ENCODE measurements at regions not wholly inside any gene's neighbourhood (a gene's known extent, or its start where the extent isn't known, plus 50 kb on each side); places are given as distances from the start of the nearest gene placed in this dataset.

- Mint-ChIP-seq H3K36me3 (no peaks in the 10 kb centered on the region), H3K27me3 (no peaks in the 10 kb centered on the region), H3K4me1 (no peaks in the 10 kb centered on the region), H3K4me3 (no peak overlapping the region), H3K27ac (no peak overlapping the region), H3K9me3 (peaks cover 0 to 9% (median 7%) of the 10 kb centered on the region in 3 donors)
- H3K9me3 ChIP-seq = no peaks in the 10 kb centered on the region
- no peak for DNase-seq
- no peaks in the 10 kb centered on the region for H3K4me1 ChIP-seq (ENCODE audit: control insufficient read depth in 1 of 2, extremely low read depth in 1 of 2, insufficient read depth in 2 of 2, low read length in 2 of 2)
- H3K4me3 ChIP-seq (ENCODE audit: control insufficient read depth in 1 of 2, extremely low read depth in 1 of 2, low read length in 1 of 2) = no peak overlapping the region
- WGBS (ENCODE audit: insufficient coverage) = 52% methylated on average over 2 of the region's 3 CpGs
- POLR2A ChIA-PET = no interaction called here
- no peaks in the 10 kb centered on the region for H3K36me3 ChIP-seq (ENCODE audit: control insufficient read depth in 2 of 2, extremely low read depth in 1 of 2, insufficient read depth in 1 of 2, low read length in 1 of 2)
- no peak overlapping the region for H3K27ac ChIP-seq (ENCODE audit: low read length)
- H3K27me3 ChIP-seq (replicated peaks in 1 of 2; ENCODE audit: control insufficient read depth in 2 of 2, extremely low read depth in 1 of 2, insufficient read depth in 2 of 2, low read length in 1 of 2) = no peaks in the 10 kb centered on the region
- ATAC-seq (replicated peaks in 1 of 4) = no peak
- CTCF ChIA-PET = no interaction called here
Observed at GRCh38 chr20:17044891-17045290, 181.9 kb upstream of the PCSK2 start.

DNA sequence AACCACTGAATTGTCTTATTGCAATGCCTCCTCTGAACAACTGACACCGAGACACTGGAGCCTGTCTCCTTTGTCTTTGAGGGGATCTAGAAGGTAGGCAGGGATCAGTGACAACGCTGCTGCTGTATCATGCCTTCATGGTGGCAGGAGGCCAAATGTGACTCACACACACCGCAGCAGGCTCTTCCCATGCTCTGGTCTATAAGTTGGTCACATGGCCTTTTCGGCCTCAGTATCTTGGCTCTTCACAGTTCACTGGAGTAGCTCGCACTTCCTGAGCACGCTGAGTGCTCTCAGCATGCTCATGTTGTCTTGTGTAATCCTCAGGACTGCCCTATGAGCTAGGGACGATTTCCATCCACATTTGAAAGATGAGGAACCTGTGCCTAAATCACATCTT is 167.4 kb upstream of the PCSK2 start:
- CTCF ChIA-PET = no interaction called here
- no peak overlapping the region for H3K27ac ChIP-seq (ENCODE audit: low read length)
- no peaks in the 10 kb centered on the region for H3K27me3 Mint-ChIP-seq
- no peaks in the 10 kb centered on the region for H3K27me3 ChIP-seq (replicated peaks in 1 of 2; ENCODE audit: control insufficient read depth in 2 of 2, extremely low read depth in 1 of 2, insufficient read depth in 2 of 2, low read length in 1 of 2)
- H3K36me3 ChIP-seq (ENCODE audit: control insufficient read depth in 2 of 2, extremely low read depth in 1 of 2, insufficient read depth in 1 of 2, low read length in 1 of 2) = no peaks in the 10 kb centered on the region
- DNase-seq (no peak), ATAC-seq (replicated peaks in 1 of 4) (no peak)
- H3K4me1 ChIP-seq (ENCODE audit: control insufficient read depth in 1 of 2, extremely low read depth in 1 of 2, insufficient read depth in 2 of 2, low read length in 2 of 2) = no peaks in the 10 kb centered on the region
- POLR2A ChIA-PET = no interaction called here
- no peaks in the 10 kb centered on the region for H3K4me1 Mint-ChIP-seq
- H3K36me3 Mint-ChIP-seq = no peaks in the 10 kb centered on the region
- H3K4me3 Mint-ChIP-seq = no peak overlapping the region
- H3K9me3 ChIP-seq = no peaks in the 10 kb centered on the region
- 76% methylated on average over 7 of the region's 7 CpGs for WGBS (ENCODE audit: insufficient coverage)
- no peak overlapping the region for H3K4me3 ChIP-seq (ENCODE audit: control insufficient read depth in 1 of 2, extremely low read depth in 1 of 2, low read length in 1 of 2)
- H3K9me3 Mint-ChIP-seq = peaks cover 11 to 15% (median 15%) of the 10 kb centered on the region in 3 donors
- H3K27ac Mint-ChIP-seq = no peak overlapping the region

GRCh38 chr20:17061715-17062114 is 165.1 kb upstream of the PCSK2 start:
- POLR2A ChIA-PET = no interaction called here
- H3K4me1 ChIP-seq (ENCODE audit: control insufficient read depth in 1 of 2, extremely low read depth in 1 of 2, insufficient read depth in 2 of 2, low read length in 2 of 2) = no peaks in the 10 kb centered on the region
- CTCF ChIA-PET = no interaction called here
- no peaks in the 10 kb centered on the region for H3K27me3 Mint-ChIP-seq
- no peak overlapping the region for H3K27ac Mint-ChIP-seq
- no peak overlapping the region for H3K4me3 Mint-ChIP-seq
- no peak for DNase-seq
- no peak overlapping the region for H3K4me3 ChIP-seq (ENCODE audit: control insufficient read depth in 1 of 2, extremely low read depth in 1 of 2, low read length in 1 of 2)
- no peaks in the 10 kb centered on the region for H3K36me3 ChIP-seq (ENCODE audit: control insufficient read depth in 2 of 2, extremely low read depth in 1 of 2, insufficient read depth in 1 of 2, low read length in 1 of 2)
- no peaks in the 10 kb centered on the region for H3K4me1 Mint-ChIP-seq
- H3K36me3 Mint-ChIP-seq = no peaks in the 10 kb centered on the region
- no peaks in the 10 kb centered on the region for H3K27me3 ChIP-seq (replicated peaks in 1 of 2; ENCODE audit: control insufficient read depth in 2 of 2, extremely low read depth in 1 of 2, insufficient read depth in 2 of 2, low read length in 1 of 2)
- peaks cover 10 to 15% (median 11%) of the 10 kb centered on the region in 3 donors for H3K9me3 Mint-ChIP-seq
- ATAC-seq (replicated peaks in 1 of 4) = no peak
- WGBS (ENCODE audit: insufficient coverage) = 20% methylated on average over 1 of the region's 2 CpGs
- H3K9me3 ChIP-seq = no peaks in the 10 kb centered on the region
- no peak overlapping the region for H3K27ac ChIP-seq (ENCODE audit: low read length)

DNA sequence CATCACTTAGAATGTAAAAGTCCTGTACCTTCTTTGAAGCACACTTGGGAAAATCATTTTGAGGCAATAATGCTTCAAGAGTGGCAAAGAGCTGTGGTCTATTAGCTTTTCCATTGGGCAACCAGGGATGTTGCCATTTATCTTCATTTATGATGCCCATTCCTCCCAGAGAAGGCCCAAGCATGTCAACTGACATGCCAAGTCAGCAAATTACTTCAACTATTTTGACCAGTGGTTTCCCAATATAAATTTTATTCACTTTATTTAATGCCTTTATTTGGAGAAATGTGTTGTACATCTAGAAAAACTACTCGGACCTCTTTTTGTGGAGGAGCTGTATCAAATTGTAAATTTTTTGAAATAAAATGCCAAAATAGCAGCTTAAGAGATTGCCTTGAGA is 164.1 kb upstream of the PCSK2 start:
- ATAC-seq (replicated peaks in 1 of 4) (no peak), DNase-seq (no peak)
- H3K36me3 ChIP-seq (ENCODE audit: control insufficient read depth in 2 of 2, extremely low read depth in 1 of 2, insufficient read depth in 1 of 2, low read length in 1 of 2) = no peaks in the 10 kb centered on the region
- Mint-ChIP-seq H3K4me3 (no peak overlapping the region), H3K27me3 (no peaks in the 10 kb centered on the region), H3K27ac (no peak overlapping the region), H3K36me3 (no peaks in the 10 kb centered on the region), H3K4me1 (no peaks in the 10 kb centered on the region), H3K9me3 (peaks cover 4 to 10% (median 5%) of the 10 kb centered on the region in 3 donors)
- WGBS (ENCODE audit: insufficient coverage) = no CpG with 5 or more reads among the region's 1 CpG
- no peaks in the 10 kb centered on the region for H3K4me1 ChIP-seq (ENCODE audit: control insufficient read depth in 1 of 2, extremely low read depth in 1 of 2, insufficient read depth in 2 of 2, low read length in 2 of 2)
- no peak overlapping the region for H3K4me3 ChIP-seq (ENCODE audit: control insufficient read depth in 1 of 2, extremely low read depth in 1 of 2, low read length in 1 of 2)
- no peaks in the 10 kb centered on the region for H3K27me3 ChIP-seq (replicated peaks in 1 of 2; ENCODE audit: control insufficient read depth in 2 of 2, extremely low read depth in 1 of 2, insufficient read depth in 2 of 2, low read length in 1 of 2)
- H3K9me3 ChIP-seq = no peaks in the 10 kb centered on the region
- ChIA-PET CTCF (no interaction called here), POLR2A (no interaction called here)
- no peak overlapping the region for H3K27ac ChIP-seq (ENCODE audit: low read length)

DNA sequence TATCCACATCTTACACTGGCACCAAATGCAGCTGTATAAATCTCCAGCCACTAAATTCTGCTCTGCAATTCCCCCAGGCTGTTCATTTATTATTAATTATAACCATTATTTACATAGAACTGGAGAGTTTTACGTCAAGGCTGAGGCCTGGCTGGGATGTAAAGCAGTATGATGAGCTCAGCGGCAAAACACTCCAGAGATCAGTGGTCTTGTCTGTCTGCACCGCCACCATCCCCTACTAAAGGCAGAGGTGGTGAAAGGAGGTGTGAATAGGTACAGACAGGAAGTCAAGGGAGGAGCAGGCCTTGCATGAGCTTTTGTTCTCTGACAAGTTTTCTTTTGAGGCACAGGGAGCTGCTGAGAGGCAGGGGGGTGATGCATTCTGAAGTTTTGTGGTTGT is 159.9 kb upstream of the PCSK2 start:
- H3K4me3 Mint-ChIP-seq = no peak overlapping the region

GRCh38 chr20:17068084-17068711 is 158.6 kb upstream of the PCSK2 start:
- Histone ChIP-seq H3K9me3 (no peaks in the 10 kb centered on the region), H3K4me3 (ENCODE audit: control insufficient read depth in 1 of 2, extremely low read depth in 1 of 2, low read length in 1 of 2) (no peak overlapping the region), H3K4me1 (ENCODE audit: control insufficient read depth in 1 of 2, extremely low read depth in 1 of 2, insufficient read depth in 2 of 2, low read length in 2 of 2) (no peaks in the 10 kb centered on the region), H3K27me3 (replicated peaks in 1 of 2; ENCODE audit: control insufficient read depth in 2 of 2, extremely low read depth in 1 of 2, insufficient read depth in 2 of 2, low read length in 1 of 2) (no peaks in the 10 kb centered on the region), H3K36me3 (ENCODE audit: control insufficient read depth in 2 of 2, extremely low read depth in 1 of 2, insufficient read depth in 1 of 2, low read length in 1 of 2) (no peaks in the 10 kb centered on the region), H3K27ac (ENCODE audit: low read length) (no peak overlapping the region)
- WGBS (ENCODE audit: insufficient coverage) = no CpG with 5 or more reads among the region's 4 CpGs
- H3K4me3 Mint-ChIP-seq = no peak overlapping the region
- no peaks in the 10 kb centered on the region for H3K4me1 Mint-ChIP-seq
- CTCF ChIA-PET = no interaction called here
- no peaks in the 10 kb centered on the region for H3K36me3 Mint-ChIP-seq
- H3K27ac Mint-ChIP-seq = no peak overlapping the region
- ATAC-seq (replicated peaks in 1 of 4) (no peak), DNase-seq (no peak)
- H3K27me3 Mint-ChIP-seq = no peaks in the 10 kb centered on the region
- H3K9me3 Mint-ChIP-seq = peaks cover 5 to 12% (median 9%) of the 10 kb centered on the region in 3 donors
- POLR2A ChIA-PET = no interaction called here

More for the DNA sequence above, 159.9 kb upstream of the PCSK2 start:
- CTCF ChIA-PET = no interaction called here
- H3K9me3 Mint-ChIP-seq = peaks cover 5 to 12% (median 9%) of the 10 kb centered on the region in 3 donors
- Histone ChIP-seq H3K36me3 (ENCODE audit: control insufficient read depth in 2 of 2, extremely low read depth in 1 of 2, insufficient read depth in 1 of 2, low read length in 1 of 2) (no peaks in the 10 kb centered on the region), H3K9me3 (no peaks in the 10 kb centered on the region), H3K27me3 (replicated peaks in 1 of 2; ENCODE audit: control insufficient read depth in 2 of 2, extremely low read depth in 1 of 2, insufficient read depth in 2 of 2, low read length in 1 of 2) (no peaks in the 10 kb centered on the region), H3K27ac (ENCODE audit: low read length) (no peak overlapping the region), H3K4me3 (ENCODE audit: control insufficient read depth in 1 of 2, extremely low read depth in 1 of 2, low read length in 1 of 2) (no peak overlapping the region), H3K4me1 (ENCODE audit: control insufficient read depth in 1 of 2, extremely low read depth in 1 of 2, insufficient read depth in 2 of 2, low read length in 2 of 2) (no peaks in the 10 kb centered on the region)
- DNase-seq (no peak), ATAC-seq (replicated peaks in 1 of 4) (no peak)
- H3K4me1 Mint-ChIP-seq = no peaks in the 10 kb centered on the region
- no peaks in the 10 kb centered on the region for H3K27me3 Mint-ChIP-seq
- POLR2A ChIA-PET = no interaction called here
- no peak overlapping the region for H3K27ac Mint-ChIP-seq
- no peaks in the 10 kb centered on the region for H3K36me3 Mint-ChIP-seq
- no CpG with 5 or more reads among the region's 3 CpGs for WGBS (ENCODE audit: insufficient coverage)

GRCh38 chr20:17077030-17077429 is 149.8 kb upstream of the PCSK2 start:
- no peaks in the 10 kb centered on the region for H3K9me3 ChIP-seq
- no peaks in the 10 kb centered on the region for H3K36me3 ChIP-seq (ENCODE audit: control insufficient read depth in 2 of 2, extremely low read depth in 1 of 2, insufficient read depth in 1 of 2, low read length in 1 of 2)
- 86% methylated on average over 2 of the region's 6 CpGs for WGBS (ENCODE audit: insufficient coverage)
- Mint-ChIP-seq H3K27me3 (no peaks in the 10 kb centered on the region), H3K36me3 (no peaks in the 10 kb centered on the region), H3K27ac (no peak overlapping the region), H3K4me1 (no peaks in the 10 kb centered on the region), H3K4me3 (no peak overlapping the region), H3K9me3 (peaks cover 3 to 10% (median 5%) of the 10 kb centered on the region in 3 donors)
- CTCF ChIA-PET = no interaction called here
- no peak overlapping the region for H3K27ac ChIP-seq (ENCODE audit: low read length)
- no peak for DNase-seq
- POLR2A ChIA-PET = no interaction called here
- H3K27me3 ChIP-seq (replicated peaks in 1 of 2; ENCODE audit: control insufficient read depth in 2 of 2, extremely low read depth in 1 of 2, insufficient read depth in 2 of 2, low read length in 1 of 2) = no peaks in the 10 kb centered on the region
- no peaks in the 10 kb centered on the region for H3K4me1 ChIP-seq (ENCODE audit: control insufficient read depth in 1 of 2, extremely low read depth in 1 of 2, insufficient read depth in 2 of 2, low read length in 2 of 2)
- no peak overlapping the region for H3K4me3 ChIP-seq (ENCODE audit: control insufficient read depth in 1 of 2, extremely low read depth in 1 of 2, low read length in 1 of 2)
- ATAC-seq (replicated peaks in 1 of 4) = no peak

All from T-cell (primary cell).